ENCODE measurements at regions not wholly inside any gene's neighbourhood (a gene's known extent, or its start where the extent isn't known, plus 50 kb on each side); places are given as distances from the start of the nearest gene placed in this dataset.
A peak's percentile ranks its signal among the peaks of the same experiment; 100 is the strongest.

- DNase-seq (ENCODE audit: low read depth) = no peak
Measured at GRCh38 chr1:58891347-58891746, 107.5 kb upstream of the JUN start.

- DNase-seq (ENCODE audit: low read depth) = no peak
Measured at GRCh38 chr1:58893257-58893869, 109.5 kb upstream of the JUN start.

GRCh38 chr1:58895082-58895481, 111.2 kb upstream of the JUN start:
- no peak for DNase-seq (ENCODE audit: low read depth)

- no peak for DNase-seq (ENCODE audit: low read depth)
Measured at GRCh38 chr1:58895559-58896145, 111.8 kb upstream of the JUN start.

- DNase-seq (ENCODE audit: low read depth) = no peak
Measured at GRCh38 chr1:58896246-58897183, 112.7 kb upstream of the JUN start.

- no peak for DNase-seq (ENCODE audit: low read depth)
Measured at GRCh38 chr1:58898739-58899586, 115.1 kb upstream of the JUN start.

GRCh38 chr1:58899587-58900271, 115.9 kb upstream of the JUN start:
- no peak for DNase-seq (ENCODE audit: low read depth)

GRCh38 chr1:58900396-58900795, 116.5 kb upstream of the JUN start:
- DNase-seq (ENCODE audit: low read depth) = no peak

GRCh38 chr1:58901008-58901407, 117.2 kb upstream of the JUN start:
- no peak for DNase-seq (ENCODE audit: low read depth)

- DNase-seq (ENCODE audit: low read depth) = no peak
Measured at GRCh38 chr1:58902830-58903513, 119.1 kb upstream of the JUN start.

- peak; percentile 82 for DNase-seq (ENCODE audit: low read depth)
Measured at GRCh38 chr1:58903514-58904298, 119.9 kb upstream of the JUN start.

GRCh38 chr1:58904299-58905125, 120.7 kb upstream of the JUN start:
- no peak for DNase-seq (ENCODE audit: low read depth)

GRCh38 chr1:58905126-58905490, 121.3 kb upstream of the JUN start:
- DNase-seq (ENCODE audit: low read depth) = no peak

- DNase-seq (ENCODE audit: low read depth) = no peak
Measured at GRCh38 chr1:58905628-58906221, 121.9 kb upstream of the JUN start.

GRCh38 chr1:58907398-58907797, 123.6 kb upstream of the JUN start:
- no peak for DNase-seq (ENCODE audit: low read depth)

- DNase-seq (ENCODE audit: low read depth) = no peak
Measured at GRCh38 chr1:58908561-58909560, 125.0 kb upstream of the JUN start.

GRCh38 chr1:58909914-58910681, 126.3 kb upstream of the JUN start:
- no peak for DNase-seq (ENCODE audit: low read depth)

Data from stimulated activated CD8-positive, alpha-beta memory T cell treated with anti-CD3 and anti-CD28 coated beads, Interleukin-4, amount 100 ng/mL, for 24 hours (primary cell).